Stimulated activated CD4-positive, alpha-beta T cell treated with anti-CD3 and anti-CD28 coated beads, Interleukin-1b, Interleukin-23, amount 100 ng/mL, for 4 hours (primary cell): ENCODE measurements at regions not wholly inside any gene's neighbourhood (a gene's known extent, or its start where the extent isn't known, plus 50 kb on each side); places are given as distances from the start of the nearest gene placed in this dataset.
"Not testable (repeated sequence)": the region's sequence is repeated elsewhere in the genome, so short reads cannot be mapped to it uniquely, and the experiment has no call there.

Experiments
- DNase-seq, 2 donors: peaks; one replicate each; pipeline ENCODE4 v3.0.0-alpha.2; 2020; ENCODE audit warnings: low read depth in 2 of 2

- DNase-seq = not testable (repeated sequence)
These were observed 96.8 kb upstream of the POMZP3 start for GRCh38 chr7:76723928-76724327.

GRCh38 chr7:76716551-76716950, 89.5 kb upstream of the POMZP3 start:
- not testable (repeated sequence) for DNase-seq

GRCh38 chr7:76712926-76713325, 85.8 kb upstream of the POMZP3 start:
- DNase-seq = not testable (repeated sequence)

GRCh38 chr7:76711648-76712047, 84.6 kb upstream of the POMZP3 start:
- DNase-seq = not testable (repeated sequence)

- not testable (repeated sequence) for DNase-seq
These were observed 82.6 kb upstream of the POMZP3 start for GRCh38 chr7:76709703-76710102.

- not testable (repeated sequence) for DNase-seq
These were observed 81.4 kb upstream of the POMZP3 start for GRCh38 chr7:76708446-76708845.

GRCh38 chr7:76703815-76704214, 76.7 kb upstream of the POMZP3 start:
- not testable (repeated sequence) for DNase-seq

- not testable (repeated sequence) for DNase-seq
These were observed 59.2 kb upstream of the POMZP3 start for GRCh38 chr7:76686277-76686676.

- DNase-seq = not testable (repeated sequence)
These were observed 57.7 kb upstream of the POMZP3 start for GRCh38 chr7:76684737-76685136.

- DNase-seq = not testable (repeated sequence)
These were observed 56.6 kb upstream of the POMZP3 start for GRCh38 chr7:76683631-76684030.

GRCh38 chr7:76681810-76682209, 54.7 kb upstream of the POMZP3 start:
- not testable (repeated sequence) for DNase-seq

GRCh38 chr7:76679174-76679573, 52.1 kb upstream of the POMZP3 start:
- not testable (repeated sequence) for DNase-seq

GRCh38 chr7:76678500-76678899, 51.4 kb upstream of the POMZP3 start:
- not testable (repeated sequence) for DNase-seq

- not testable (repeated sequence) for DNase-seq
These were observed 49.8 kb upstream of the POMZP3 start for GRCh38 chr7:76676890-76677289.
